ENCODE measurements at regions not wholly inside any gene's neighbourhood (a gene's known extent, or its start where the extent isn't known, plus 50 kb on each side); places are given as distances from the start of the nearest gene placed in this dataset.
"Not testable (repeated sequence)": the region's sequence is repeated elsewhere in the genome, so short reads cannot be mapped to it uniquely, and the experiment has no call there.

DNA sequence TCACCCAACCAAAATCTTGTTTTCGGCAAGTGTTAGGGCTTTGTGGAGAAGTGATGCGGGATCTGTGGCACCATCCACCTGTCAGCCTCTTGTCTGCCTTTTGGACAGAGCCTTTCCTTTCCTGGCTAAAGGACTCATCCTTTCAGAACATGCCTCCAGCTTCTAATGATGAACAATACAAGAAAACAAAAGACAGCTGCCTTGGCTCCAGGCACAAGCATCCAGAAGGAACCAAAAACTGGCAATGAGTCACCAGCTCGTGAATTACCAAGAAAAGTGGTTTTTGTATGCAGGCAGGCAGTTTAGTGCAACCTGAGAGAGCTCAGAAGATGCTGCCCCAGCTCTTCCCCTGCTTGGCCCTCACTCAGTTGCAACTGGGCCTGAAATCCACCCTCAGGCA lies 84.6 kb upstream of the NAMPT start:
- no peak for DNase-seq

DNA sequence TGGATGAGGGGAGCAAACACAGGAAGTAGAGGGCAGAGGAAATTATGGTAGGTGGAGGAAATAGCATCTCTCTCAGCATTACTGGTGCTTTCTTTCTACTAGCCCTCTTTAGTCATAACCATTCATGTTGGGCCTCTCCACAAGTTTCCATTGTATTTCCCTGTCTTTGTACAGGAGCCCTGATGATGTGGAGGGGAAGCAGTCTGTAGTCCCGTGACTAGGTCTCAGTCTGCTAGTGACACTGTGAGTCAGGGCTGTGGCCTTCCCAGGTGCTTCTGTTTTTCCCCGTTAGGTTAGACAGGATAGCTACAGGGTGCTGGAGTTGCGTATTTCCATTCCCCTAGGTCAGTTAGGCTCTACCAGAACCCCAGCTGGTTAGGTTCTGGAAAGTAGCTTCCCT lies 82.9 kb upstream of the NAMPT start:
- DNase-seq = no peak

DNA sequence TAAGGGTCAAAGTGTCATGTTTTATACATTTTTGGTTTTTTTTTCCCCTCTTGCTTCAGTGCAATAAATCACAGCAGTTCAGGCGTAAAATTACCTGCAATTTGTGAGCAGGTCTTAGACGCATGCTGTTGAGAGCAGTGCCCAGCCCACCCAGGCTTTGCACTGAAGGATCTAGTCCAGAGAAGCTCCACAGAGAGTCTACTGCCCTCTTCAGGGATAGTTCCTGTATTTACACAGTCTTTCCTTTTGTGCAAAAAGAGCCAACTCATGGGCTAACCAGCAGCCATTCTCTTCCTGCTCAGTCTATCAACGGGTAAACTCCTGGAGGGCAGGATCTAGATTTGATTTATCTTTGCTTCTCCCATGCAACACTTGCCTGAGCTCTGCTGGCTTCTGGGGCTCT lies 82.2 kb upstream of the NAMPT start:
- peak; percentile 16 for DNase-seq

DNA sequence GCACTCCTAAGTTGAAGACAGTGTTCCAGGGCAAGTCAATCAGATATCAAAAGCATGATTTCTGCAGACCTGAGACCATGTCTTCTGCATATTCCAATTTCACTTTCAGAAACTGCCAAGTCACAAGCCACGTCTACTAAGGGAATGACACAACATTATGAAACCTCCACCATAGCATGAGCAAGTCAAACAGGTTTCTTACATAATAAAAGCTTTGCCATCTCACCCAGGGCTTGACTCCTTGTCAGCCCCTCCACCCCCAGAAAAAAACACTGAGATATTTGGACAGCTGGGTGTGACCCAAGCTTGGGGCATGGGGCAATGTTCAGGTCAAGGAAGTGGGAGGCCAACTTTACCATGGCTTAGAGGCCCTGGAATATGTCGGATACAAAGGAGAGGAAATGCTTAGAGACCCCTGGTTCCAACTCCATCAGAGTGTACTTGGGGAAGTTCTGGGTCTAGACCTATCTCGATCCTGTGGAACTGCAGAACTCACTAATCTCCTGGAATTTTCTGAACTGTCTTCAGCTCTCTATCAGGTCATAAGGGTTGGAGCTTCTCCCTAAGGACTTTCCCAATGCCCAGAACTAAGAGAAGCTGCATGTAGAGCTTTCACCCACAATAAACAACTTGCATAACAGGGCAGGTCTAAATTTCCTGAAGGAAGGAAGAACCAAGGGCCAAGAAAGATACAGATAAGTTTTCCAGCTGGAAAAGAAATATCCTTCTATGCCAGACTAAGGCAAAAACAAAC lies 80.6 kb upstream of the NAMPT start:
- DNase-seq = peak; percentile 4

DNA sequence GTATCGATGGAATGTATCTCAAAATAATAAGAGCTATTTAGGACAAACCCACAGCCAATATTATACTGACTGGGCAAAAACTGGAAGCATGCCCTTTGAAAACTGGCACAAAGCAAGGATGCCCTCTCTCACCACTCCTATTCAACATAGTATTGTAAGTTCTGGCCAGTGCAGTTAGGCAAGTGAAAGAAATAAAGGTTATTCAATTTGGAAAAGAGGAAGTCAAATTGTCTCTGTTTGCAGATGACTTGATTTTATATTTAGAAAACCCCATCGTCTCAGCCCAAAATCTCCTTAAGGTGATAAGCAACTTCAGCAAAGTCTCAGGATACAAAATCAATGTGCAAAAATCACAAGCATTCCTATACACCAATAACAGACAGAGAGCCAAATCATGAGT lies 77.7 kb upstream of the NAMPT start:
- DNase-seq = not testable (repeated sequence)

DNA sequence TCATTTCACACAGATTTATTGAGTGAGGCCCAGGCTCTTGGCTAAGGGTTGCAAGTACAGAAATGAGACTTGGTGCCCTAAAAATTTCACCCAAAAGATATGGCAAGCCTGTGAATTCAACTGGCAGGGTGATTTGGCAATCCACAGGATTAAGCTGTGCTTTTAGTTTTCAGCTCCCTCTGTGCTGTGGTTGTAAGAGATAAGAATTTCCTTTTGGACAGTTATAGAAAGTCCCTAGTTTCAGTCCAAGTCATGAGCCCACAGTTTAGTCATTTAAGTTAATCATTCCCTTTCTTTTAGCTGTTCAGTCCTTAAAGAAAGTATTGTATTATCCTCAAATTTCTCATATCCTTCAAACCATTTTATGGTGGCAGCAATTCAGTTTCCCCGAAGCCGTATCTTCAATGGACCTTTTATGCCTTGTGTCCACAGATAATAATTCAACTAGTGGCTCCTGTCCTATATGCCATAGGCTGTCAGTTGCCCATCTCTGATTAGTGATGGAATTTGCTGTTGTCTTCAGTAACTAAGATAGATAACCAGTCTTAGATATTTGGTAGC lies 73.4 kb upstream of the NAMPT start:
- no peak for DNase-seq

DNA sequence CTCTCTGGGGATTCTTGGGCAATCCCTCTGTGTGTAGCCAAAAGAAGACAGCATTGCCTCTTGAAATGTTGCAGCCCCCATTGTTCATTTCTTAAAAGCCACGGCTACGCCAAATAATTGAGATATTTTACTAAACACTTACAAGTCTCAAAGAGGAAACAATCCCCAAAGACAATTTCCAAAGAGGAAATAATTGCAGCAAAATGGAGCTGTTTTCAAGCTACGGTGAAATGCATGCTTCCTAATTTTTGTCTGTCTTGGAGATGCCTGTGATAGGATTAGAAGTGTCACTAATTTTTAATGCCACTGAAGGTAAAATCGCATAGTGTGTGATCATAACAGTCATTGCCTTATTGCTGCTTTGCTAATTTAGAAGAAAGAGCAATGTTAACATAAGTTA lies 72.9 kb upstream of the NAMPT start:
- no peak for DNase-seq

DNA sequence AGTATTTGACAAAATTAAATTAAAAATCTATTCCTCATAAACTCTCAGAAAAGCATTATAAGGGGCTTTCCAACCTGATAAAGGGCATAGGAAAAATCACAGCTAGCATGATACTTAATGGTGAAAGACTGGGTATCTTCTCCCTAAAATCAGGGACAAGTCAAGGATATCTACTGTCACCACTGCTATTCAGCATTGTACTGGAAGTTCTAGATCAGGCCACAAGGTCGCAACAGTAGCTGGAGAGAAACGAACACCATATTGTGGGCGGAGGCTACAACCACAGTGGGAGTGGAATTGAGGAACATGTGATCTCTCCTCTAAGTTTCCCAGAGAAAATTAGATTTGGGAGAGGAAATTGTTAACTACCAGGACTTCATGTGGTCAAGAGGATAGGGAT lies 70.0 kb upstream of the NAMPT start:
- no peak for DNase-seq

DNA sequence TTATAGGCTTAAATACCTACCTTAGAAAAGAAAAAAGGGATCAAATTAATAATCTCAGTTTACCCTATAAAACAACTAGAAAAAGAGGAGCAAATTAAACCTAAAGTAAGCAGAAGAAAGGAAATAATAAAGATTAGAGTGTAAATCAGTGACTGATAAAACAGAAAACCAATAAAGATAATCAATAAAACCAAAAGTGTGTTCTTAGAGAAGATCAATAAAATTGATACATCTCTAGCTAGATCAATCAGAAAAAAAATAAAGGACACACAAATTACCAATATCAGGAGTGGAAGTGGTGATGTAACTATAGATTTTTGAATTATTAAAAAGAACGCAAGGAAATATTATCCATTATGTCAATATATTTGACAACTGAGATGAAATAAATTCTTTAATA lies 69.2 kb upstream of the NAMPT start:
- DNase-seq = no peak

DNA sequence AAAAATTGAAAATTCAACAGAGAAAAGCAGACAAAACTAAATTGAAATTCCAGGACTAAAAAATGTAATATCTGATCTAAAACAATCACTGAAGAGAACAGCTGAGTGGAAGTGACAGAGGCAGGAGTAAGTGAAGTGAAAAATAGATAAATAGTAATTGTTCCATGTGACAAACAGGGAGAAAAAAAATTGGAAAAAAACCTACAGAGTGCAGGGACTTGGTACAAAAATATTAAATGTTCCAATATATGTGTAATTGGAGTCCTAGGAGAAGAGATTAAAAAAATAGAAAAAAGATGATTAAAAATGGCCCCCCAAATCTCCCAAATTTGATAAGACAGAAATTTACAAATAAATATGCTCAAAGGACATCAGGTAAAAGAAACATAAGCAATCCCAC lies 63.4 kb upstream of the NAMPT start:
- DNase-seq = no peak

DNA sequence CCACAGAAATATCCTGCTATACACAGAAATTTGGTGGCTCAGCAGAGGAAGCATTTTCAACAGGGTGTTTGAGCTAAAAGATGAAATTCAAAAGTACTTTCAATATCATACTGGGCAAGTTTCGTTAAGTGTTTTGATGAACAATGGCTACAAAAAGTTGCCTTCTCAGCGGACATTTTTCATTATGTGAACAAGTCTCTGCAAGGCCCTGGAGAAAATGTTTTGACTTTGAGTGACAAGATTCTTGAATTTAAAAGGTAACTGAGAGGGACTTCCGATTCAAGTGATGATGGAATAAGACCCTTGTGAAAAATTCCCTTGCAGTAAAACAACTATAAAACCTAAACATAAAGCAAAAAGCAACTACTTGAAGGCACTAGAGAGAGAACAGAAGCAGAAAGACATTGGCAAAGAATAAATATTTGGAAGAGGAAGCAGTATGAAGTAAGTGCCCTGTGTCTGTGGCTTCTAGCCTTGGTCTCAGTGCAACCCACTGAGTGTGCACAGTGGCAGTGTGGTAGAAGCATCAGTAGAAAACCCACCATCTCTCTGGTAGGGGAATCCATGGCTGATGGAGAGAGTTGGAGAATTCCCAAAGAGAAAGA lies 62.5 kb upstream of the NAMPT start:
- no peak for DNase-seq

DNA sequence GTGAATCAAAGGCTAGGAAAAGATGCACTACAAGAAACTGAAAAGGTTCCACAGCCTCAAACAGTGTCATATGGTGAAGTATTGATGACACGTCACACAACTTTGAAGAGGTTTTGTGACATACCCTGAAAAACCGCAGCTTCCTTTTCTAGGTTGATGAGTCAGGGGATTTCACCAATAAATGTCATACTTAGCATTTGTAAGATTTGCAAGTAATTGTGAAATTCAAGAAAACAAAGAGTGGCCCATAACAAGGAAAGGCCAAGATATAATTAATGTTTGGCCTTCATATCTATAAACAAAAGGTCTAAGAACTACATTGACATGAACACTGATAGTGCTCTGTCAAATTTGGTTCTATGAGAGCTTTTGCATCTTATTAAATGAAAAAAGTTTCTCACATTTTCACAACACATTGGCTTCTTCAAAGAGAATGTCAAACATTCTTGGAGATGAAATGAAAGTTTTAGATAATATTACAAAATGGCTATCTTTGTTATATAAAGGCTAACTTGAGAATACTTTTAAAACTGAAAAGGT lies 62.0 kb upstream of the NAMPT start:
- DNase-seq = peak; percentile 43

DNA sequence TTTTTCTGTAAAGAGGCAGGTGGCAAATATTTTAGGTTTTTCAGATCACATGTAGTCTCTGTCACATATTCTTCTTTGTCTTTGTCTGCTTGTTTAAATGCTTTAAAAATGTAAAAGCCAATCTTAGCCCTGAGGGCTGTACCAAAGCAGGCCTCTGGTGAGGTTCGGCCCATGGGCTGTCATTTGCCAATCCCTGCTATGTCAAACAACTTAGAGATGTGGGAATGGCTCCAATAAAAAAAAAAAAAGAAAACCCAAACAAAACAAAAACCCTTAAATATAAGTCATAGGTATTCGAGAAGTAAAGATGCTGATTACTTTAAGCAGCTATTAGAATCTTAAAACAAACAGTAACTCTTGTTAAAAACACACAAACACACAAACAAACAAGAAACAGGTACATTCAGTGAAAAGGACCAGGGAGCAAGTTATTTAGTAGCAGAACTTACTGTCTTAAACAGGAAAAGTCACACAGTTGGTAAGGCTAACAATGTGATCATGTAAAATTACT lies 61.4 kb upstream of the NAMPT start:
- no peak for DNase-seq

DNA sequence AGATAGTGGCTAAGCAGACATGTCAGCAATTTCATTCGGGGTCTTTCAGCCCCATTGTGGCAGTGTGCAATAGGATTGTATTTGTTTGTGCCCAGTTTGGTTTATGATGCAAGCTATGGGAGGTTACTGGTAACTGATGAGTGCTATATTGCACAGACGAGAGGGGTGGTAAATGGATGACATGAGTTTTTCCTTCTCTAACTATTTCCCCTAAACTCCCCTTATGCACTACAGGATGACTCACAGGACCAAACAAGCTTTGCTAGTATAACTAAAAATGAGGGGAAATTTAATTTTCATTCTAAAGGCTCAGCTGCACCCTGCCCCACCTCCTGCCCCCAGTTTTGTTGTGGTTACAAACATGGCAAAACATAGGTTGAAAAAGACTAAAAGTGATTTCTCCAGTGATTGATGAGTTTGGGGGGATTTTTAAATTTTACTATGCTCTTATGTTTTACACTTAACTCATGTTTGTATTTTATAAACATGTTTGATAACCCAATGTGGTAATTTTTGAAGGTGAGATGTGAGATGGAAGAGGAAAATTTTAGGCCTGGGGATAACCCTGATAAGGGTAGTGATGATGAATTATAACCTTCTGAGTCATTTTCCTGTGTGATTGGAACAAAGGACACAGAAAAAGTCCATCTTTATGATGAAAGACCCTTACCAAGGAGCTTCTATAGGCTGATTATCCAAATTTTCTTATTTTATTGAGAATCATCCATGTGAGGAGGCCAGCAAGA lies 60.8 kb upstream of the NAMPT start:
- no peak for DNase-seq

DNA sequence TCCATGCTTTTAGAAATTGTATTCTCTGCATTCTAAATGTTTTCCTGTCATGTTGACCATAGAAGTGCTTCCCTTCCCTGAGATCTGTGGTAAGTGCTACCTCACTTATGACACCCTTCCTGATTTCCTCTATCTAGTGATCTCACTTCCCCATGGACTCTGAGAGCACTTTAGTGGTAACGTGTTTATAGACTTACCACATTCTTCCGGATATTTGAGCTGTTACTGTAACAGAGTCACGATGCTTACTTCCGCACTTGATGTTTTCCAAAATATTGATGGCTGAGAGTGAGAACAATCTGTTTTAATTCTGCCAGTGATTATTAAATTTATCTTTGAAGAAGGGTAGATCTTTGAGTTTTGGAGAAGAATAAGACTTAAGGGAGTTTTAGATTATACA lies 60.1 kb upstream of the NAMPT start:
- no peak for DNase-seq

DNA sequence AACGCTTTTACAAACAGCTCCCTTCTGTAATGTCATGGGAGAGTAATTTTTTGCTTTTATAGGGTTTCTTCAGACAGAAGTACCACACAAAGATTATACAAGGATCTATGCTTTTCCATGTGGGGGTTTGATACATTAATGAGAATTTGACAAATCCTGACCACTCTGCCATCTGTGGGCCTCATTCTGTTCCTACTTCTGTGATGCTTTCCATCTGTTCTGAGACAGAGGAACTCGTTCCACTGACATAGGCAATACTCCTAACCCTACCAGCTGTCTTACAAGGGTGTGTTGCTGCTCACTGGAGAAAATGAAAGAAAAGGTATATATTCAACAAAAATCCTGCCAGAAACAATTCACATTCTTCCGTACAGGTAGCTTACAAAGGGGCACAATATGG lies 59.4 kb upstream of the NAMPT start:
- DNase-seq = no peak

DNA sequence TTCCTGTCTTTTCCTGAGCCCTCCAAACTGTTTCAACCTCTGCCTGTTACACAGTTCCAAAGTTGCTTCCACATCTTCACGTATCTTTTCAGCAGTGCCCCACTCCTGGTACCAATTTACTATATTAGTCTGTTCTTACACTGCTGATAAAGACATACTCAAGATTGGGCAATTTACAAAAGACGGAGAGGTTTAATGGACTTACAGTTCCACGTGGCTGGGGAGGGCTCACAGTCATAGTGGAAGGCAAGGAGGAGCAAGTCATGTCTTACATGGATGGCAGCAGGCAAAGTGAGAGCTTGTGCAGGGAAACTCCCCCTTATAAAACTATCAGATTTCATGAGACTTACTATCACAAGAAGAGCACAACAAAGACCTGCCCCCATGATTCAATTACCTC lies 57.3 kb upstream of the NAMPT start:
- DNase-seq = not testable (repeated sequence)

DNA sequence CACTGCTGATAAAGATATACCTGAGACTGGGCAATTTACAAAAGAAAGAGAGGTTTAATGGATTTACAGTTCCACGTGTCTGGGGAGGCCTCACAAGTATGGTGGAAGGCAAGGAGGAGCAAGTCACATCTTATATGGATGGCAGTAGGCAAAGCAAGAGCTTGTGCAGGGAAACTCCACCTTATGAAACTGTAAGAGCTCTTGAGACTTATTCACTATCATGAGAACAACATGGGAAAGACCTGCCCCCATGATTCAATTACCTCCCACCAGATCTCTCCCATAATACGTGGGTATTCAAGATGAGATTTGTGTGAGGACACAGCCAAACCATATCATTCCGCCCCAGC lies 55.4 kb upstream of the NAMPT start:
- not testable (repeated sequence) for DNase-seq

DNA sequence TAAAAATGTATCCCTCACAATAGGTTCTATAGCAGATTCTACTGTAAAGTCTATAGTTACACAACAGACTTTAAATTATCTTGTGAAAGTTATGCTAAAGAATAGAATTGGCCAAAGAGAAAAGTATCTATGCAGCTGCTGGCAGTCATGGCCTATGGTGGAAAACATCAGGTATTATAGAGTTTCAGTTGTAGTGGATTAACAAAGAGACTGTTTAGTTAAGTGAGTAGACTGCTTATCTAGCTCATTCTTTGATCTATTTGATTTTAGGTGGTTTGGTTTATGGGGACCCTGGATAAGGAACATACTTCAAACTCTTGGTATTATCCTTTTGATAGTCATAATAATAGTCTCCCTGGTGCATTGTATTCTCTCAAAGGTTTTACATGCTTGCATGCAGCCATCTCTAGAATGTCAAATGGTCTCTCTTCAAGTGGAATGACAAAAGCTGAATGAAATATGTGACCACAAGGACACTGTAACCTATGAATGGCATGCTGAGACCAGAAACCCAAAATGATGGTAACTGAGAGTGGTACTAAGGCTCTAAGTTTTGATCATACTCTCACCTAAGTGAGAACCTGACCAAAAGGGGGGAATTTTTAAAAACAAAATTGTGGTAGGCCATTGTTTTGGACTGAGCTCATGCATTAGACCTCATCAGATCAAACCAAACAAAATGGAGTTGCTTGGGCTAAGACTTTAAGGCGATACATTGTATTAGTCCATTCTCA lies 54.9 kb upstream of the NAMPT start:
- no peak for DNase-seq

DNA sequence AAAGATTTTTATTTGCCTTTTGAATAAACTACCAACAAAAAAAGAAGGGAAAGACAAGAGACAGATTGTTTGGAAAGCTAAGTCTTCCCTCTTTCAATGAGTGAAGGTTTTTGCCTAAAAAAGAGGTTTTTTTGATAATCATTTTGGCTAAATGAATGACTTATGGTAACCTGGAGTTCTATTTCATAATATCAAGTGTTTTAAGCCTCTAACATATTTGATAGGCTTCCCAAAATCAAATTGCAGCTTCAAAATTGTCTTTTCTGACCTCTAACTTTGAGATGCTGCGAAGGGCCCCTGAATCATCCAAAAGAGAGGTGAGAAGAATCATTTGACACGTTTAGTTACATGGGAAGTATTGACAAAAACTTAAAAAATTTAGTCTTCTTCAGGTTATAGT lies 53.0 kb upstream of the NAMPT start:
- DNase-seq = no peak

DNA sequence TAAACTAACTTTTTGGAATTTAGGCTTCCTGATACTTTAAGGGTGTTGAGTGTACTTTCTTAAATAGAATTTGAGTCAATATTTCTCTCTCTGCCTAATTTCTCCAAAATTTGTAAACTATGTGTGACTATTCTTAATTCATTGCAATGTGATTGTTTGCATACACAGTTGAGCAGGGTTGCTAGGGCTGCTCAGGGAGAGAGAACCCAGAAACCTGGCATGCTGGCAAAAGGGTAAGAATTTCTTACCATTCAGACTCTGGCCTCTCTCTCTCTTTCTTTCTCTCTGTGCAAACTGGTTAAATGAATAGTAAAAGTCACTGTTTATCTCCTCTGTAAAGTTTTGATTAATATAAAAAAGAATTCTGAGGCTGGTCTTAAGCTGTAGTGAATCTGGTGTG lies 51.0 kb upstream of the NAMPT start:
- DNase-seq = no peak
